Lung microvascular endothelial cell (primary cell): ENCODE measurements at regions not wholly inside any gene's neighbourhood (a gene's known extent, or its start where the extent isn't known, plus 50 kb on each side); places are given as distances from the start of the nearest gene placed in this dataset.
"Not testable (repeated sequence)": the region's sequence is repeated elsewhere in the genome, so short reads cannot be mapped to it uniquely, and the experiment has no call there.

Experiments
- DNase-seq, 2 donors: peaks; one replicate each; pipeline versions ENCODE4 v3.0.0 to v3.0.0-alpha.2; 2010; ENCODE audit warnings: low read depth in 2 of 2

- no peak for DNase-seq
Observed at GRCh38 chr18:67140495-67140894, 376.0 kb downstream of the DSEL start.

- no peak for DNase-seq
Observed at GRCh38 chr18:67139899-67140298, 376.6 kb downstream of the DSEL start.

GRCh38 chr18:67135981-67136380 lies 380.5 kb downstream of the DSEL start:
- no peak for DNase-seq

- DNase-seq, result no peak
Observed at GRCh38 chr18:67134911-67135310, 381.6 kb downstream of the DSEL start.

DNA sequence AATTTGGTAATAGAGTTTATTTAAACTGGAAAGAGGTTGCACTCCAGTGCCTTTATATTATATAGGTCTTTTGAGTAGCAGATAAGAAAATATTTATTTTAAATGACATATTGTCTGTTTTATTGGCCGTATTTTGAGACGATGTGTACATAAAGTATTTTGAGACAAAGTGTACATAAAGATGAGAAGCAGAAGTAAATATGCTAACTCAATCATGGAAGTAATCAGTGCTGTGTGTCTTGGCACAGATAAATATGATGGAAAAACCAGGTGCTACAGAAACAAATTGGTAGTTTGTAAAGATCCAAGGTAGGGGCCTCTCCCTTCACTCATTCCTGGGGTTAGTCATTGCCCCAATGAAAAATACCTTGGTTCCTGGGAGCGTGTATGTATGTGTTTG lies 382.9 kb downstream of the DSEL start:
- DNase-seq, result no peak

DNA sequence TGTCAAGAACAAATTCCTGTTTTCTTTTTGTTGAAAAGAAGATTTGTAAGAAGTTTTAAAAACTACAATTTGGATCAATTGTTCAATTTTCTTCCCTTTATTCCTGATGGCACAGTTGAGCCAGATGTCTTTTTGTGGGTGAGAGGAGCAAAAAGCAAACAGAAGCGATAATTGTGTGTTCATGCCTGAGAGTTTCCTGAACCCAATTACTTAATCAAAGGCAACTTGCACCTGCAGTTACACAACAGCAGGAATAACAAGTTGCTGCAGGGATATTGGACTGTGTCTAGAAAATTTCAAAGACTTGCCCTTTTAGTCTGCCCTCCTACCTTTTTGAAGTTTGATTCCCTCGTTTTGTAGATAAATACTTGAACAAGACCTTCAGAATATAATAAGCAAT lies 383.6 kb downstream of the DSEL start:
- no peak for DNase-seq

DNA sequence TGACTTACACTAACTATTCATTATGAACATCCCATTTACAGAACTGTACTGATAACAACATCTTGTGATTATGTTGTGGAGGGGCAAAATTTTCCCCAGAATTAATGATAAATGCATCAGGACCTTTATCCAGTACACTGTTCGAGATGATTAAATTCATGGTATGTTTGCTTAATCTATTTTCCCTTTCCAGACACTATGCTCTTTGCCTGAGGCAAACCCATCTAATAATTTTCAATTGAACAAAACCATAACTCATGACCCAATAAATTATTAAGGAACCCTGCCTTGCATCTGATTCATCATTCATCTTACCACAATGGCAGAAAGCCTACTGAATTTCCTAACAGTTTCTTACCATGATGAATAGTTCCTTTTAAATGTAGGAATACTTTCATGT lies 385.0 kb downstream of the DSEL start:
- DNase-seq, result no peak

DNA sequence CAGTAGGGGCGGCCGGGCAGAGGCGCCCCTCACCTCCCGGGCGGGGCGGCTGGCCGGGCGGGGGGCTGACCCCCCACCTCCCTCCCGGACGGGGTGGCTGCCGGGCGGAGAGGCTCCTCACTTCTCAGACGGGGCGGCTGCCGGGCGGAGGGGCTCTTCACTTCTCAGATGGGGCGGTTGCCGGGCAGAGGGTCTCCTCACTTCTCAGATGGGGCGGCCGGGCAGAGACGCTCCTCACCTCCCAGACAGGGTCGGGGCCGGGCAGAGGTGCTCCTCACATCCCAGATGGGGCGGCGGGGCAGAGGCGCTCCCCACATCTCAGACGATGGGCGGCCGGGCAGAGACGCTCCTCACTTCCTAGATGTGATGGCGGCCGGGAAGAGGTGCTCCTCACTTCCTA lies 389.8 kb downstream of the DSEL start:
- not testable (repeated sequence) for DNase-seq

DNA sequence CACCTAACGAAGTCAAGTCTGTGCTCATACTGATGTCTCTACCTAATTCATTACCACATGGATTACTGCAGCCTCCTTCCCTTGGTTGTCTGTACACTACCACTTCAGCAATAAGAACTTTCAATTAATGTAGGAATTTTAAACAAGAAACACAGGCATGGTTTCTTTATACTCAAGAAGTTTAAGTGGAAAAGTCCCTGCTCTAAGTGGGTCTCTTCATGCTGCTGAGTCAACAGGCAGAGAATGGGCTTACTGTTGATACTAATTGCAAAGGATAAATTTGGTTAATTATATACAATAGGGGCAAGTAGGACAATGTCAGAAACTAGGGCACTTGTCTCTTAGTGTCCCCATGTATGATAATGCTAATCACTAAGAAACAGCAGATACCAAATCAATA lies 392.6 kb downstream of the DSEL start:
- no peak for DNase-seq

DNA sequence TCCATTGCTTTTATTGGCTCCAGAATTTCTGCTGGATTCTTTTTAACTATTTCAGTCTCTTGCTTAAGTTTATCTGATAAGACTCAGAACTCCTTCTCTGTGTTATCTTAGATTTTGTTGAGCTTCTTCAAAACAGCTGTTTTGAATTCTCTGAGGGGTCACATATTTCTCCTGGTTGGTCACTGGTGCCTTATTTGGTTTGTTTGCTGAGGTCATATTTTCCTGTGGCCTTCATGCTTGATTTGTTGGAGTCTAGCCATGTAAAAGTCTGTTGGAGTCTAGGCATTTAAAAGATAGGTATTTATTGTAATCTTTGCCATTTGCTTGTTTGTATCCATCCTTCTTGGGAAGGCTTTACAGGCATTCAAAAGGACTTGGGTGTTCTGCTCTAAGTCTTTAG lies 398.7 kb downstream of the DSEL start:
- DNase-seq, result no peak

GRCh38 chr18:67109535-67109934 lies 407.0 kb downstream of the DSEL start:
- no peak for DNase-seq

DNA sequence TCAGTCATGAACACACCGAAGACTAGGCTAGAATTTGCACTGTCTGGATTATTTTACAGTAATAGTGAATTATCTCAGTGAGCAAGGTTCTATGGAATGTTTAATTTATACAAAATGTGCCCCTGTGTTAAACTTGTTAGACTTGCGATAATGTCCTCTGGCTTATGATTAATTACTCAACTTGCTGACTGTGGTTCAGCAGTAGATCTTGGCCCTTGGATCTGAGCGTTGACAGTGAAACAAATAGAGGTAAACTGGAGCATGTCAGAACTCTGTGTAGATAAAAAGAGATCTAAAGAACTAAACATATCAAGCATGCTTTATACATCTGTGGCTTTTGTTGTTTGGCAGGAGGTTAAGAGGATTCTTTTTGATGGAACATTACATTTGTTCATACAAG lies 407.6 kb downstream of the DSEL start:
- no peak for DNase-seq

GRCh38 chr18:67104700-67105284 lies 411.7 kb downstream of the DSEL start:
- peak; percentile 57 to 83 for DNase-seq

- no peak for DNase-seq
Observed at GRCh38 chr18:67094123-67094522, 422.4 kb downstream of the DSEL start.

DNA sequence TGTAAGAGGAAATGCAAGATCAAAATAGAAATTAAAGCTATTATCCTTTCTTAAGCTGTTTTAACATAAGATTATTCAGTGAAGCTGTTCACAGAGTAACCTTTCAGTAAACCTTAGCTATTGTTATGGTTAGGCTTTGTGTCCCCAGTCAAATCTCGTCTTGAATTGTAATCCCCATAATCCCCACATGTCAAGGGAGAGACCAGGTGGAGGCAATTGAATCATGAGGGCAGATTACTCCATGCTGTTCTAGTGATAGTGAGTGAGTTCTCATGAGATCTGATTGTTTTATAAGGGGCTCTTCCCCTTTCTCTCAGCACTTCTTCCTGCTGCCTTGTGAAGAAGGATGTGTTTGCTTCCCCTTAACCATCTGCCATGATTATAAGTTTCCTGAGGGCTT lies 424.4 kb downstream of the DSEL start:
- DNase-seq, result no peak

DNA sequence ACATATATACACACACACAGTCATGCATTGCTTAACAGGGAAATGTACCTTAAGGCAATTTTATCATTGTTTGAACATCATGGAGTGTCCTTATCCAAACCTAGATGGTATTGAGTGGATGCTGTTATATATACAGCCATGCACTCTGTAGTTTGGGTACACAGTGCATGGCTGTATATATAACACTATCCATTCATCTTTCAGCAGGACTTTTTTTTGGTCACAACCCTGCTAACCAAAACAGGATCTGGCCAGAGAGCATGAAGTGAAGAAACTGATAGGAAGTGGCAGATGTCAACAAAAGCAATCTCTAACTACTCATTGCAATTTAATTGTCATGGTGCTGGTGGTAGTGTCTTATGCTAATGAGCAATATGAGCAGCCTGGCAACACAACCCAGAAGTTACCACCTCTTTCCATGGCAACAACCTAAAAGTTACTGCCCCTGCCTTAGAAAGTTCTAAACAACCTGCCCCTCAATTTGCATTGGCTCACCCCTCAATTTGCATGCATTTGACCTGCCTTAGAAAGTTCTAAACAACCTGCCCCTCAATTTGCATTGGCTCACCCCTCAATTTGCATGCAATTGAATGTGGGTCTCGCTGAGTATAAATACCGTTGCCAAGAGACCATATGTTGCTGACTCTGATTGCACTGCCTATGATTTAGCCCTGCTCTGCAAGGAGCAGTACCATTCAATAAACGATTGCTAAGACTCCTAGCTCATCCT lies 434.9 kb downstream of the DSEL start:
- no peak for DNase-seq

DNA sequence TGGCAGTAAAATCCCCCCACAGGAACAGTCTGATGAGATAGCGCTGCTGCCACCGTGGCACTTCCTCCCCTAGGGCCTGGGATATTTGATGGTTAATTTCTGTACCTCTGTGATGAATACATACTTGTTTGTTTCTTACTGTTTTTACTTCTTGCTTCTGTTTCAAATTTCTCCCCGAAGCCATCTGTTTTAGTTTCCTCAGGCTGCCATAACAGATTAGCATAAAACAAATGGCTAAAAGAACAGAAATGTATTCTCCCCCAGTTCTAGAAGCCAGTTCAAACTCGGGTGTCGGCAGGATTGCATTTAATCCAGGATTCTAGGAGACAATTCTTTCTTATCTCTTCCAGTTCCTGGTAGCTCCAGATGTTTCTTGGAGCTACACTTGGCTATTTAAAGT lies 435.9 kb downstream of the DSEL start:
- DNase-seq, result no peak

DNA sequence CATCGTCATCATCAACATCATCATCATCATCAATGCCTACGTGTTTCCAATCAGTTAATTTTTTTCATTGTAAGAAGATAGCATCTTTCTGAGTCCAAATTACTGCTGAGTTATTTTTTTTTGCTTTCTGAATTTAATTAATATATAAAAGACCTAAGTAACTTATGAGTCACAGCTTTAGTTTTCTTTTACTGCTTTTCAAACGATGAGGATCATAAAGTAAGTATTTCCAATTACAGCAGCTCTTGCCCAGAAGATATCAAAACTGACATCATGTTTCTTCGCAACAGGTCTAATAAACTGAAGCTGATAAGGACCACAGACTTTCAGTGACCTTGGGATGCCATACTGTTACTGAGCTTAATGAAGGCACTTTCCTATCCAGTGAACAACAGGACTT lies 442.2 kb downstream of the DSEL start:
- DNase-seq, result no peak

GRCh38 chr18:67072791-67073190 lies 443.7 kb downstream of the DSEL start:
- peak in 1 of 2 donors; percentile 1 for DNase-seq

DNA sequence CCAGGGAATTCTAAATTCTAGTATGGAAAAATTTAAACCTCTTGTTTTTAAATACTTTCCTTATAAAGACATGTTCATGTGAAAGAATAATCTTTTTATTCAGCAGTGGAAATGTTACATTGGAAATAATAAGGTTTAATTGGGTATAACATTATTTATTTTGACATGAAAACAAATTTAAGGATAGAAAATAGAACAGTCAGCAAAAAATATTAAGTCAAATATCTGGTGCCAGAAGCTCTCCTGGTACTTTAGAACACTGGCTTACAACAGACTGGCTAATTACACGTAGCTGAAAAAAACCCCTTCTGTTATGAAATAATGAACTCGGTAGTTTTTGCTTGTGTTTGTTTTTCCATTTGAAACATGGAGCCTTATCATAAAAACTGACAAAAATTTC lies 447.9 kb downstream of the DSEL start:
- no peak for DNase-seq

DNA sequence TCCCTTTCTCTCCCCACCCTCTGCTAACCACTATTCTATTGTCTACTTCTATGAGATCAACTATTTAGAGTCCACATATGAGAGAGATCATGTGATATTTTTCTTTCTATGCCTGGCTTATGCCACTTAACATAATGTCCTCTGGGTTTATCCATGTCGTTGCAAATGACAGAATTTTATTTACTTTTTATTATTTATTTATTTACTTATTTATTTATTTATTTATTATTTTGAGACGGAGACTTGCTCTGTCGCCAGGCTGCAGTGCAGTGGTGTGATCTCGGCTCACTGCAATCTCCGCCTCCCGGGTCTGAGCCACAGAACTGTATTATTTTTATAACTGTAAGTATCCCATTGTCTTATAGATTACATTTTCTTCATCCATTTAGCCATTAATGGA lies 443.4 kb upstream of the CDH19 start:
- DNase-seq, result no peak

DNA sequence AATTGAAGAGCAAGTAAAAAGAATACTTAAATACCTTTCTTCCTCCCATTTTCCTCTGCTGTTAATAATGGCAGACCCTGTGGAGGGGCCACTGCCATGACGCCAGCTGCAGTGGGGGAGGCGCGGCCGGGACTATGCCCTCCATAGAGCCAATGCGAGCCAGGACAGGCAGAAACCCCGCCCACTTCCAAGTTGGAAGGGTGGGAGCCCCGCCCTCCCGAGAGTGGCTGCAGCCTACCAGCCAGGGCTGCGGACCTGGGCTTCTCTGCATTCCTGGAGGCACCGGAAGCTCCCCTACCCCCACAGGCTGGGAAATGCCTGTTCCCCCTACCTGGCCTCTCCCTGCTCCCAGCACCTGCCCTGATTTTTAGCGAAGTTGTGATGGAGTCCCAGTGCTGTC lies 439.4 kb upstream of the CDH19 start:
- DNase-seq, result no peak

GRCh38 chr18:67041334-67041733 lies 437.4 kb upstream of the CDH19 start:
- no peak for DNase-seq

- DNase-seq, result no peak
Observed at GRCh38 chr18:67035026-67035425, 431.1 kb upstream of the CDH19 start.
